COLO668 (cell line): ENCODE measurements at regions not wholly inside any gene's neighbourhood (a gene's known extent, or its start where the extent isn't known, plus 50 kb on each side); places are given as distances from the start of the nearest gene placed in this dataset.
"Not testable (repeated sequence)": the region's sequence is repeated elsewhere in the genome, so short reads cannot be mapped to it uniquely, and the experiment has no call there.

ENCODE experiments used
- DNase-seq: peaks from one replicate; lab custom pipeline; 2025; ENCODE audit not compliant: unreplicated experiment; lab: John Stamatoyannopoulos, UW

GRCh38 chr15:38726187-38726586 lies 161.6 kb upstream of the RASGRP1 start:
- DNase-seq: no peak

- DNase-seq: no peak
Measured at GRCh38 chr15:38733331-38733730, 168.7 kb upstream of the RASGRP1 start.

GRCh38 chr15:38740206-38740605 lies 175.6 kb upstream of the RASGRP1 start:
- no peak for DNase-seq

- no peak for DNase-seq
Measured at GRCh38 chr15:38743147-38743546, 178.5 kb upstream of the RASGRP1 start.

- no peak for DNase-seq
Measured at GRCh38 chr15:38745126-38745525, 180.5 kb upstream of the RASGRP1 start.

GRCh38 chr15:38745626-38746025 lies 181.0 kb upstream of the RASGRP1 start:
- DNase-seq: no peak

- DNase-seq: no peak
Measured at GRCh38 chr15:38746211-38746610, 181.6 kb upstream of the RASGRP1 start.

GRCh38 chr15:38748710-38749109 lies 184.1 kb upstream of the RASGRP1 start:
- DNase-seq: no peak

- no peak for DNase-seq
Measured at GRCh38 chr15:38750786-38751185, 186.2 kb upstream of the RASGRP1 start.

GRCh38 chr15:38755718-38756117 lies 191.1 kb upstream of the RASGRP1 start:
- DNase-seq: no peak

GRCh38 chr15:38756441-38756840 lies 191.8 kb upstream of the RASGRP1 start:
- DNase-seq: no peak

- no peak for DNase-seq
Measured at GRCh38 chr15:38758043-38758442, 193.4 kb upstream of the RASGRP1 start.

GRCh38 chr15:38761681-38762080 lies 197.1 kb upstream of the RASGRP1 start:
- no peak for DNase-seq

- DNase-seq: no peak
Measured at GRCh38 chr15:38768970-38769369, 204.4 kb upstream of the RASGRP1 start.

- no peak for DNase-seq
Measured at GRCh38 chr15:38769492-38769891, 204.9 kb upstream of the RASGRP1 start.

- not testable (repeated sequence) for DNase-seq
Measured at GRCh38 chr15:38774076-38774475, 209.5 kb upstream of the RASGRP1 start.

- no peak for DNase-seq
Measured at GRCh38 chr15:38781196-38781595, 216.6 kb upstream of the RASGRP1 start.

- DNase-seq: no peak
Measured at GRCh38 chr15:38782156-38782555, 217.5 kb upstream of the RASGRP1 start.

- no peak for DNase-seq
Measured at GRCh38 chr15:38788918-38789317, 224.3 kb upstream of the RASGRP1 start.

GRCh38 chr15:38789566-38789965 lies 225.0 kb upstream of the RASGRP1 start:
- no peak for DNase-seq

- DNase-seq: no peak
Measured at GRCh38 chr15:38793206-38793810, 228.7 kb upstream of the RASGRP1 start.

- DNase-seq: no peak
Measured at GRCh38 chr15:38795471-38796245, 231.0 kb upstream of the RASGRP1 start.

- no peak for DNase-seq
Measured at GRCh38 chr15:38796589-38796988, 232.0 kb upstream of the RASGRP1 start.
